Stimulated activated CD8-positive, alpha-beta memory T cell treated with anti-CD3 and anti-CD28 coated beads, Interleukin-2, amount 100 ng/mL, for 48 hours (primary cell): ENCODE measurements at regions not wholly inside any gene's neighbourhood (a gene's known extent, or its start where the extent isn't known, plus 50 kb on each side); places are given as distances from the start of the nearest gene placed in this dataset.

Experiments used
- DNase-seq, 2 donors: peaks; one replicate each; pipeline ENCODE4 v3.0.0-alpha.2; 2020; ENCODE audit warnings: low read depth in 2 of 2

DNA sequence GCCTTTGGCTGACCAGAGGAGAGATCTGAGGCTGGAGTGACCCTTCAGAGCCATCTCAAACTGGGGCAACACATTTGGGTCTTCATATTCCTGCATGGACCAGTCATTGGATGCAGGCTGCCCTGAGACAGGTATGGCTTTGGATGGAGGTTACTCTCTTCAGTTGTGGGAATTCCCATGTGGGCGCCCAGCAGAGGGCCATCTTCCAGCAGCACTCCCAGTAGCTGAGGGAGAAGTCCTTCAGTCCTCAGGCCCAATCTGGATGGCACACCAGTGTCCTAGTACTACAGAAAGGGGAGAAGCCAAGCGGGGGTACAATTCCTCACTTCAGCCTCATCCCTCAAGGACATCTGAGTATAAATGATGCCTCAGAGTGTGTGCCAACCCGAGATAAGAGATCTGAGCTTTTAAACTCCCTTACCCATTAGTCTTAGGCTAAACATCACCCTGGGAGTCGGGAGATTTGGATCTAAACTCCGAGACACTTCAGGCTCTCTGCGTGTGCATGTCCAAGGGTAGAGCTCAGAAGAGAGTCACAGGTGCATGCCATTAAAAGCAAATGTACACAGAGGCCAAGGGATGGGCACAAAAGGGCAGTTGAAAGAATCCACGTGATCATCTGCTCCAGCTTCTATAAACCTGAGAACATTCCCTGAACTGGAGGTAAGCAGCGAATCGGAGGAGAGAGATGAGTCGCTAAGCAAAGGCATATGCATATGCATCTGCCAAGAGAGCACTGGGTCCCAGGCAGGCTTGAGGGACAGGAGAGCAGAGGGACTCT lies 204.6 kb downstream of the CD83 start:
- no peak for DNase-seq

- no peak for DNase-seq
Observed at GRCh38 chr6:14322841-14323240, 205.3 kb downstream of the CD83 start.

- no peak for DNase-seq
Observed at GRCh38 chr6:14326774-14327173, 209.2 kb downstream of the CD83 start.

- DNase-seq, result no peak
Observed at GRCh38 chr6:14328163-14328562, 210.6 kb downstream of the CD83 start.

DNA sequence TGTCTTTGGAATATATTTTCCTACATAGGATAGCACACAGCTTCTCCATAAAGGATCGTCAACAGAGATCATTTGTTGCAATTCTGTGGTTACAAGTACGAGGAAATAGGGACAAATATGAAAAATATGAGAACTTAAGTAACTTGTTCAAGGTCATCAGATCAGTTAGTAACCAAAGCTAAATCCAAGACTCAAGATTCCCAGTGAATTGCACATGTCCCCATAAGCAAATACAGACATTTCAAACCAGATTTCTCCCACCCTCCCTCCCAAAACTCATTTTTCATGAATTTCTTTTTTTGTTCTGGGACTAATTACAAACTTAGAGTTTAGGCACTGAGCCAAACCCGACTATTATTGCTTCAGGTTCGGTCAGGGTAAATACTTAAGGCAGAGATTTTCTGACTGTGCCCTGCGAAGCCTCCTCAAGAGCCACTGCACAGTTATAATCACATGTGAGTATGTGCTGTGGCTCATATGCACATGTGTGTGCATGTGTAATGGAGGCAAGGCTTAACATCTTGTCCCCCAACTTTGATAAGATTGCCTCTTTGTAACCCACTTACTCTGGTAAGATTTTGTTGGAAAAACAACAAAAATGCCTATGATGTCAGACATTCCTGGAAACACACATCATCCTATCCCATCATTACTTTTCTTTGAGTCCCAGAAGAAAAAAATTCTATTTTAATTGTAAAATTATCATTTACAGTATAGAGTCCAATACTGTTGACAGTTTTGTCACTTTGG lies 216.2 kb downstream of the CD83 start:
- DNase-seq, result no peak

- DNase-seq, result no peak
Observed at GRCh38 chr6:14335071-14335470, 217.5 kb downstream of the CD83 start.

DNA sequence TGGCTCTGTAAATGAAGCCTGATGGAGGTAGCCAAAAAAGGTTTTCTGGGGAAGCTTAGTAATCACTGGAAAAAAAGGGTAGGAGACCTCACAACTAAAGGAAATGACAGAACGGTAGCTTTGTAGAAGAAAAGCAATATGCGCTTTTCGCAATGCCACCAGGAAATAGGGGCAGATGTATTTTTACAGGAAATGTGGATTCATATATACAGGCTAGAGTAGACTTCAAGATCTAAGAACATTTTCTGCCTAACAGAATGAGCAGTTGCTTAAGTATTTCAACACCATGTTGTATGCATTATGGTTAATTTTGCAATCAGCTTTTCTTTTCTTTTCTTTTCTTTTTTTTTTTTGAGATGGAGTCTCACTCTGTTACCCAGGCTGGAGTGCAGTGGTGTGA lies 219.6 kb downstream of the CD83 start:
- DNase-seq, result no peak

- no peak for DNase-seq
Observed at GRCh38 chr6:14339172-14339571, 221.6 kb downstream of the CD83 start.

DNA sequence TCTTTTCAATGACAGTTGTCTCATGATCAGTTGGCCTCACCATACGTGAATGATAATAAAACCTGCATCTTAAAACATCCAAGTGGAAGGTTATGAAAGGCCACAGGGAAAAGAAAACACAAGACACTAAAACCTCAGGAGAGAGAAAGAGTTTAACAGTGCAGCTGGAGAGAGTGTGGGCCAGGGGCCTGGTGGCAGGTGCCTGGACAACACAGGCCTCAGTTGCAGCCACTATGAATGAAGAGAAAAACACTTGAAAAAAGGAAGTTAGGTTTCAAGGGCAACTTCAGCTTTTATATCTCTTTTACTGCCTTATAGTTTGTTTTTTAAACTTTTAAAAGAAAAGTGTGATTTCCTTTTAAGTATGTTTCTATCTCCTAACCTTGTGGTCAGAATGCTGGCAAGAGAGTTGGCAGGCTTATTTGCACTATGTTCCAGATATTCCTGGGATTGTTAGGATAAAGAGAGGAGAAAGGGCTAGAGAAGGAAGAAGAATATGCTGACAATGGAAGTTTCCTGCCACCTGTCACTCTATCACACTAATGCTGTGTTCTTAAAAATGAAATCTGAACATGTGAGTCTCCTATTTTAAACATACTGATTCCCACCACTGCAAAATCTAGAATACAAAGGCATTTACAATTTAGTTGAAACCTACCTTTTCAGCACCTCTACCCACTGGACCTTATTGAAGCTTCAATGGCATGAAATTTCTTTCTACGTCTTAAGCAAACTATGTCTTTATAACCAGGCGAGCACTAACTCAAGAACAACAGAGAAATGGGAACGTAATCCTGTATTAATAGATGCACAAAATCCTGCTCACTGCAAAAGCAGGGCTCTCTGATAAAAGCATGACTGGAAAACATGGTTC lies 222.4 kb downstream of the CD83 start:
- no peak for DNase-seq

- no peak for DNase-seq
Observed at GRCh38 chr6:14344486-14344885, 226.9 kb downstream of the CD83 start.

- no peak for DNase-seq
Observed at GRCh38 chr6:14348389-14348788, 230.8 kb downstream of the CD83 start.

- DNase-seq, result no peak
Observed at GRCh38 chr6:14349507-14349906, 231.9 kb downstream of the CD83 start.

- no peak for DNase-seq
Observed at GRCh38 chr6:14350210-14350609, 232.6 kb downstream of the CD83 start.

DNA sequence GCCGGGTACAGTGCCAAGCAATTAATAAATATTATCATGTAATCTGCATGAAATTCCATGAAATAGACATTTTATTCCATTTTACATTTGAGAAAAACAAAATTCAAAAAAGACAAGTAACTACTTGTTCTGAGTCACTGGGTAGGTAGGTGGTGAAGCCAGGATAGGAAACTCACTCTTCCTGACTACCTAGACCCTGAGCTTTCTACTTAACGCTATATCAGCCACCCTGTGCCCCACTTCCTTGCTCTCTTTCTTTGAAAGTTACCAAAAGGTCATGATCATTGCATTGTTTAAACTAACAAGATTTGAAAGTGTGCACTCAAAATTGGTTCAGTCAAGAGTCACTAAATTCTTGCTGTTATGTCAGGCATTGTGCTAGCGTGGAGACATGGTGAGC lies 235.7 kb downstream of the CD83 start:
- DNase-seq, result no peak

DNA sequence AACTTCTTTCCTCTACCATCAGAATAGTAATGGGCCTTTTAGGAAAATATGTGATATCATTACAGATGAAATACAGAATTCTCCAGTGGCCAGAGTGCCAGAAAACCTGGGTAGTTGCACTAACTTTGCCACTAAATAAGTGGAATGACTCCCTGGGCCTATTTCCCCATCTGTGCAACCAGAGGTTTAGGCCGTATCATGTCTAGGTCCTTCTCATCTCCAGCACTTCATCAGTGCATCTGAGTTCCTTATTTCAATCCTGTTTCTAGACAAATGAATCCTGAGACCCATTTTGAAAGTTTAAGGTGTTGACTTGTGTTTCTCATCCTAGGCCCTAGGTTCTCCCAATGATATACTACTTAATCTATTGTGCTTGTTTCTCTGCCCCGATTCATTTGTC lies 236.2 kb downstream of the CD83 start:
- DNase-seq, result no peak

GRCh38 chr6:14354919-14355572 lies 237.5 kb downstream of the CD83 start:
- peak; percentile 17 to 21 for DNase-seq

- DNase-seq, result no peak
Observed at GRCh38 chr6:14359438-14359837, 241.9 kb downstream of the CD83 start.

DNA sequence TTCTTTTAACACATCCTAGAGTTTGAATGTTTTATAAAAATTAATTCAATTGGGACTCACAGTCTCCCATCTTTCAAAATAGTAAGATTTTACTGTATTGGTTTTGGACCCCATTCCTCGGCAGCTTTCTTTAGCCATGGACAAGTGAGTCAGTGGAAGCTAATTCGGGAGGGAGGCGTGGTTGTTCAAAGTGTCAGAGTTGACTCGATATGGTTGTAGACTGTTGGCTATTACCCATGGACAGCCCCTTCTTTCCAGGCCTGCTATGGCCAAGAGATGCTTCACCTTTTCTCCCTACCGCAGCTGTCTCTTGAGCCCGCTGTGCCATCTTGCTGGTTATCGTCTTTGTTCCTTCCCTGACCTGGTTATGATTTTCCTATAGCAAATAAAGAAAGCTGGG lies 243.0 kb downstream of the CD83 start:
- no peak for DNase-seq

DNA sequence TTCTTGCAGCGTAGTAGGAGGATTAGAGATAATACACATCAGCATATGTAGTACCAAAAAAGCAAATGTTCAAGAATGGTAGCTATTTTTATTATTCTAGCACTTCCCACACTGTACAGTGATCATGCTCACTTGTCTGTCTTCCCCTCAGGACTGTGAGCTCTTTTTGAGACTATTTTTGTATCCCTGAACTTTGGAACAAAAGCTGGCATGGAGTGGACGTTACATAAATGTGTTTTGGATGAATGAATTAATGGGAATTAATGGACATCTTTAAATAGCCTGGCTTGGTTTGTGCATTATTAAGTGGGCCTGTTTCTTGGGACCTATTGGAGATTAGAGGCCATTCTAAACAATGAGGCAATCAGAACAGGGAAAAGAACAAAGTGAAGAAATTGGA lies 243.7 kb downstream of the CD83 start:
- no peak for DNase-seq

DNA sequence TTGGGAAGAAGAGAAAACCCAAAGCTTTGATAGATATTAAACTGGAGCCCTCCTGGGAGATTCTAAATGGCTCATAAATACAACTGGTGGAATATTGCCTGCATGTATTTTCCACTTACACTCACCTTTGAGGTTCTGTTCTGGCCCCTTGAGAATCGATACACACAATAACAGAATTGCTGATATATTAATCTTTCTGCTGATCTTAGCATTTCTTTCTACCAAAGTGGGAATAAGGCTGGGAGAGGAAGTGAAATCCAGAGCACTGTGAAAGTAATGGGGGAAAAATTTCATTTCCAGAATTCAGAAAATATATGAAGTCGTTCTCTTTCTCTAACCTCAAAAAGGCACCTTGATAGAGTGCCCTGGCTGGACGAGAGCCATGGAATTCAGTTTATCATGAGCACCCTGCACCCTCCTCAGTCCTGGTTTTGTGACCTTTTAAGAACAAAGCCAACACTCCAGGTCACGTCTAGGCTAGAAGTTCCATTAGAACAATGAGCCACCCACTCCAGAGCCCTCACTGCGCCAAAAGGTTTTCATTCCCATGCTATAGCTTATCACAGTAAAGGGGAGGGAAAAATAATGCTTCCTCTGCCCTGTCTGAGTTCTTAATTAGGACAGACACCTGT lies 244.5 kb downstream of the CD83 start:
- no peak for DNase-seq

GRCh38 chr6:14364370-14364769 lies 246.8 kb downstream of the CD83 start:
- DNase-seq, result no peak
